Retina (tissue), 1 donor: ENCODE measurements at regions not wholly inside any gene's neighbourhood (a gene's known extent, or its start where the extent isn't known, plus 50 kb on each side); places are given as distances from the start of the nearest gene placed in this dataset.

ENCODE experiments used
- DNase-seq: peaks from one replicate; pipeline ENCODE4 v3.0.0-alpha.2; 2016

- no peak for DNase-seq
These were observed 127.0 kb downstream of the PRELID2 start for GRCh38 chr5:145708169-145708568.

GRCh38 chr5:145704724-145705123 is 130.4 kb downstream of the PRELID2 start:
- DNase-seq = no peak

- no peak for DNase-seq
These were observed 131.3 kb downstream of the PRELID2 start for GRCh38 chr5:145703856-145704255.

- DNase-seq = no peak
These were observed 133.7 kb downstream of the PRELID2 start for GRCh38 chr5:145701404-145701803.

GRCh38 chr5:145699846-145700245 is 135.3 kb downstream of the PRELID2 start:
- DNase-seq = no peak

GRCh38 chr5:145697251-145697990 is 137.7 kb downstream of the PRELID2 start:
- DNase-seq = no peak

- no peak for DNase-seq
These were observed 145.9 kb downstream of the PRELID2 start for GRCh38 chr5:145689235-145689634.

- no peak for DNase-seq
These were observed 147.2 kb downstream of the PRELID2 start for GRCh38 chr5:145687943-145688342.

GRCh38 chr5:145685417-145685816 is 149.7 kb downstream of the PRELID2 start:
- no peak for DNase-seq

GRCh38 chr5:145683431-145683830 is 151.7 kb downstream of the PRELID2 start:
- no peak for DNase-seq

- no peak for DNase-seq
These were observed 152.8 kb downstream of the PRELID2 start for GRCh38 chr5:145682197-145682899.

GRCh38 chr5:145681686-145682085 is 153.5 kb downstream of the PRELID2 start:
- peak; percentile 25 for DNase-seq

- DNase-seq = no peak
These were observed 153.9 kb downstream of the PRELID2 start for GRCh38 chr5:145681216-145681615.

- no peak for DNase-seq
These were observed 154.4 kb downstream of the PRELID2 start for GRCh38 chr5:145680767-145681166.

GRCh38 chr5:145680169-145680568 is 155.0 kb downstream of the PRELID2 start:
- DNase-seq = no peak

GRCh38 chr5:145678255-145678654 is 156.9 kb downstream of the PRELID2 start:
- no peak for DNase-seq

- no peak for DNase-seq
These were observed 161.4 kb downstream of the PRELID2 start for GRCh38 chr5:145673786-145674185.

- no peak for DNase-seq
These were observed 166.4 kb downstream of the PRELID2 start for GRCh38 chr5:145668714-145669113.

- no peak for DNase-seq
These were observed 167.4 kb downstream of the PRELID2 start for GRCh38 chr5:145667742-145668141.

- DNase-seq = no peak
These were observed 168.6 kb downstream of the PRELID2 start for GRCh38 chr5:145666591-145666990.

- DNase-seq = no peak
These were observed 173.2 kb downstream of the PRELID2 start for GRCh38 chr5:145661737-145662485.

- peak; percentile 6 for DNase-seq
These were observed 174.1 kb downstream of the PRELID2 start for GRCh38 chr5:145660897-145661640.

- no peak for DNase-seq
These were observed 176.7 kb downstream of the PRELID2 start for GRCh38 chr5:145658435-145658834.
